GM23338 (cell line): ENCODE measurements at regions not wholly inside any gene's neighbourhood (a gene's known extent, or its start where the extent isn't known, plus 50 kb on each side); places are given as distances from the start of the nearest gene placed in this dataset.

Experiments used
- ATAC-seq: fragments of 200-7000 bp; cut with Tn5 transposase; 3 replicates; pipeline ENCODE4 v1.9.1; 2020
- DNase-seq: peaks from one replicate; pipeline ENCODE4 v3.0.0-alpha.2; 2015; ENCODE audit warnings: low spot score
- H2AFZ ChIP-seq: fragments of 200-600 bp; sonication (generic); 2 replicates; pipeline ENCODE4 v1.8.0; 2016; ENCODE audit warnings: antibody characterized with exemption, mild to moderate bottlenecking, moderate library complexity
- H3F3A ChIP-seq: fragments of 200-600 bp; sonication (generic); replicated peaks from 2 replicates; pipeline ENCODE4 v1.8.0; 2017; ENCODE audit warnings: antibody characterized with exemption, mixed run types, low read depth
- H3K27ac ChIP-seq: fragments of 200-600 bp; sonication (generic); 2 replicates; pipeline ENCODE4 v1.6.1; 2016; ENCODE audit warnings: low read depth
- H3K27me3 ChIP-seq: fragments of 200-600 bp; sonication (generic); 2 replicates; pipeline ENCODE4 v1.8.0; 2016; ENCODE audit warnings: mild to moderate bottlenecking, mixed run types, moderate library complexity; ENCODE audit not compliant: insufficient read depth
- H3K36me3 ChIP-seq: fragments of 200-600 bp; sonication (generic); 2 replicates; pipeline ENCODE4 v1.8.0; 2016; ENCODE audit warnings: mild to moderate bottlenecking; ENCODE audit not compliant: insufficient read depth
- H3K4me1 ChIP-seq: fragments of 200-600 bp; sonication (generic); 2 replicates; pipeline ENCODE4 v1.8.0; 2016; ENCODE audit warnings: mild to moderate bottlenecking, moderate library complexity; ENCODE audit not compliant: insufficient read depth
- H3K4me2 ChIP-seq: fragments of 200-600 bp; sonication (generic); 2 replicates; pipeline ENCODE4 v1.7.1; 2017; ENCODE audit warnings: mixed run types
- H3K4me3 ChIP-seq: fragments of 200-600 bp; sonication (generic); 2 replicates; pipeline ENCODE4 v1.6.1; 2016; ENCODE audit warnings: mixed run types
- H3K79me2 ChIP-seq: fragments of 200-600 bp; sonication (generic); replicated peaks from 2 replicates; pipeline ENCODE4 v1.8.0; 2017; ENCODE audit warnings: mild to moderate bottlenecking; ENCODE audit not compliant: insufficient read depth
- H3K9me2 ChIP-seq: fragments of 200-600 bp; sonication (generic); 2 replicates; pipeline ENCODE4 v1.8.0; 2017; ENCODE audit not compliant: insufficient read depth
- H4K20me1 ChIP-seq: fragments of 200-600 bp; sonication (generic); replicated peaks from 2 replicates; pipeline ENCODE4 v1.8.0; 2017; ENCODE audit warnings: mild to moderate bottlenecking; ENCODE audit not compliant: insufficient read depth
- H3K27ac Mint-ChIP-seq: 2 replicates; pipeline ENCODE4 v1.8.0; 2020; ENCODE audit warnings: inconsistent platforms, mild to moderate bottlenecking, moderate library complexity, mixed read lengths
- H3K27me3 Mint-ChIP-seq: 3 replicates; pipeline ENCODE4 v1.8.0; 2022; ENCODE audit warnings: low read depth, mild to moderate bottlenecking, moderate library complexity, mixed read lengths, inconsistent platforms; ENCODE audit not compliant: insufficient read depth, poor library complexity
- H3K36me3 Mint-ChIP-seq: 3 replicates; pipeline ENCODE4 v1.8.0; 2021; ENCODE audit warnings: low read depth, mild to moderate bottlenecking, inconsistent platforms, moderate library complexity, mixed read lengths
- H3K4me1 Mint-ChIP-seq: 3 replicates; pipeline ENCODE4 v1.8.0; 2020; ENCODE audit warnings: mild to moderate bottlenecking, inconsistent platforms, mixed read lengths
- H3K4me3 Mint-ChIP-seq: 3 replicates; pipeline ENCODE4 v1.8.0; 2021; ENCODE audit warnings: moderate library complexity, mild to moderate bottlenecking, inconsistent platforms, mixed read lengths
- H3K9me3 Mint-ChIP-seq: 3 replicates; pipeline ENCODE4 v1.8.0; 2020; ENCODE audit warnings: moderate library complexity, mild to moderate bottlenecking, inconsistent platforms, mixed read lengths
- CREB1 ChIP-seq: fragments of 250-450 bp; sonication (Bioruptor Pico); IDR thresholded peaks from 2 replicates; pipeline ENCODE4 v1.5.0; 2020; ENCODE audit warnings: low read depth, mild to moderate bottlenecking, moderate library complexity
- EZH2 ChIP-seq: fragments of 200-600 bp; sonication (generic); IDR thresholded peaks from one replicate; pipeline ENCODE4 v1.8.0; 2017; ENCODE audit warnings: antibody characterized with exemption, mild to moderate bottlenecking, low read depth; ENCODE audit not compliant: unreplicated experiment
- EZH2phosphoT487 ChIP-seq: fragments of 200-600 bp; sonication (generic); IDR thresholded peaks from one replicate; pipeline ENCODE4 v1.8.1; 2018; ENCODE audit warnings: antibody characterized with exemption; ENCODE audit not compliant: unreplicated experiment
- ZNF114 ChIP-seq: fragments of 250-450 bp; sonication (Bioruptor Pico); IDR thresholded peaks from 2 replicates; pipeline ENCODE4 v1.5.0; 2020; ENCODE audit warnings: mild to moderate bottlenecking, moderate library complexity
- TF ChIP-seq, protein P1 (sequence below): IDR thresholded peaks from 2 replicates; pipeline ENCODE4 v1.6.1; 2016; ENCODE audit warnings: antibody characterized with exemption
- TF ChIP-seq, protein P2 (sequence below): fragments of 250-450 bp; sonication (Bioruptor Pico); IDR thresholded peaks from 2 replicates; pipeline ENCODE4 v1.5.0; 2020; ENCODE audit warnings: mild to moderate bottlenecking, moderate library complexity
- TF ChIP-seq, protein P3 (sequence below): IDR thresholded peaks from one replicate; pipeline ENCODE4 v1.6.1; 2018; ENCODE audit warnings: antibody characterized with exemption; ENCODE audit not compliant: unreplicated experiment

DNA sequence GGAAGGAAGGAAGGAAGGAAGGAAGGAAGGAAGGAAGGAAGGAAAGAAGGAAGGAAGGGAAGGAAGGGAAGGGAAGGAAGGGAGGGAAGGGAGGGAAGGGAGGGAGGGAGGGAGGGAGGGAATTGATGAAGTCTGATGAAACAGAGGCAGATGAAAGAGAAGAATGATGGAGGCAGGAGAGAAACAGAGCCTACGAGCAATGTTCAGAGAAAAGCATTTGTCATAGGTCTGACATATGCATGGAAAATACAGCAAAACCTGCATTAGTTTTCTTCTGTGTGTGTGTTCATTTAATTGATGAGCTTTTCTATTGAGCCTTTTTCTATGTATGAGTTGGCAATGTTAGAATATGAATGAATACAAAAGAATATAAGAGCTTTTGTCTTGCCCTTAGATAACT lies 343.4 kb downstream of the GXYLT1 start (continued):
- TF ChIP-seq, protein P1, sequence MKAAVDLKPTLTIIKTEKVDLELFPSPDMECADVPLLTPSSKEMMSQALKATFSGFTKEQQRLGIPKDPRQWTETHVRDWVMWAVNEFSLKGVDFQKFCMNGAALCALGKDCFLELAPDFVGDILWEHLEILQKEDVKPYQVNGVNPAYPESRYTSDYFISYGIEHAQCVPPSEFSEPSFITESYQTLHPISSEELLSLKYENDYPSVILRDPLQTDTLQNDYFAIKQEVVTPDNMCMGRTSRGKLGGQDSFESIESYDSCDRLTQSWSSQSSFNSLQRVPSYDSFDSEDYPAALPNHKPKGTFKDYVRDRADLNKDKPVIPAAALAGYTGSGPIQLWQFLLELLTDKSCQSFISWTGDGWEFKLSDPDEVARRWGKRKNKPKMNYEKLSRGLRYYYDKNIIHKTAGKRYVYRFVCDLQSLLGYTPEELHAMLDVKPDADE = no peak
- TF ChIP-seq, protein P2, sequence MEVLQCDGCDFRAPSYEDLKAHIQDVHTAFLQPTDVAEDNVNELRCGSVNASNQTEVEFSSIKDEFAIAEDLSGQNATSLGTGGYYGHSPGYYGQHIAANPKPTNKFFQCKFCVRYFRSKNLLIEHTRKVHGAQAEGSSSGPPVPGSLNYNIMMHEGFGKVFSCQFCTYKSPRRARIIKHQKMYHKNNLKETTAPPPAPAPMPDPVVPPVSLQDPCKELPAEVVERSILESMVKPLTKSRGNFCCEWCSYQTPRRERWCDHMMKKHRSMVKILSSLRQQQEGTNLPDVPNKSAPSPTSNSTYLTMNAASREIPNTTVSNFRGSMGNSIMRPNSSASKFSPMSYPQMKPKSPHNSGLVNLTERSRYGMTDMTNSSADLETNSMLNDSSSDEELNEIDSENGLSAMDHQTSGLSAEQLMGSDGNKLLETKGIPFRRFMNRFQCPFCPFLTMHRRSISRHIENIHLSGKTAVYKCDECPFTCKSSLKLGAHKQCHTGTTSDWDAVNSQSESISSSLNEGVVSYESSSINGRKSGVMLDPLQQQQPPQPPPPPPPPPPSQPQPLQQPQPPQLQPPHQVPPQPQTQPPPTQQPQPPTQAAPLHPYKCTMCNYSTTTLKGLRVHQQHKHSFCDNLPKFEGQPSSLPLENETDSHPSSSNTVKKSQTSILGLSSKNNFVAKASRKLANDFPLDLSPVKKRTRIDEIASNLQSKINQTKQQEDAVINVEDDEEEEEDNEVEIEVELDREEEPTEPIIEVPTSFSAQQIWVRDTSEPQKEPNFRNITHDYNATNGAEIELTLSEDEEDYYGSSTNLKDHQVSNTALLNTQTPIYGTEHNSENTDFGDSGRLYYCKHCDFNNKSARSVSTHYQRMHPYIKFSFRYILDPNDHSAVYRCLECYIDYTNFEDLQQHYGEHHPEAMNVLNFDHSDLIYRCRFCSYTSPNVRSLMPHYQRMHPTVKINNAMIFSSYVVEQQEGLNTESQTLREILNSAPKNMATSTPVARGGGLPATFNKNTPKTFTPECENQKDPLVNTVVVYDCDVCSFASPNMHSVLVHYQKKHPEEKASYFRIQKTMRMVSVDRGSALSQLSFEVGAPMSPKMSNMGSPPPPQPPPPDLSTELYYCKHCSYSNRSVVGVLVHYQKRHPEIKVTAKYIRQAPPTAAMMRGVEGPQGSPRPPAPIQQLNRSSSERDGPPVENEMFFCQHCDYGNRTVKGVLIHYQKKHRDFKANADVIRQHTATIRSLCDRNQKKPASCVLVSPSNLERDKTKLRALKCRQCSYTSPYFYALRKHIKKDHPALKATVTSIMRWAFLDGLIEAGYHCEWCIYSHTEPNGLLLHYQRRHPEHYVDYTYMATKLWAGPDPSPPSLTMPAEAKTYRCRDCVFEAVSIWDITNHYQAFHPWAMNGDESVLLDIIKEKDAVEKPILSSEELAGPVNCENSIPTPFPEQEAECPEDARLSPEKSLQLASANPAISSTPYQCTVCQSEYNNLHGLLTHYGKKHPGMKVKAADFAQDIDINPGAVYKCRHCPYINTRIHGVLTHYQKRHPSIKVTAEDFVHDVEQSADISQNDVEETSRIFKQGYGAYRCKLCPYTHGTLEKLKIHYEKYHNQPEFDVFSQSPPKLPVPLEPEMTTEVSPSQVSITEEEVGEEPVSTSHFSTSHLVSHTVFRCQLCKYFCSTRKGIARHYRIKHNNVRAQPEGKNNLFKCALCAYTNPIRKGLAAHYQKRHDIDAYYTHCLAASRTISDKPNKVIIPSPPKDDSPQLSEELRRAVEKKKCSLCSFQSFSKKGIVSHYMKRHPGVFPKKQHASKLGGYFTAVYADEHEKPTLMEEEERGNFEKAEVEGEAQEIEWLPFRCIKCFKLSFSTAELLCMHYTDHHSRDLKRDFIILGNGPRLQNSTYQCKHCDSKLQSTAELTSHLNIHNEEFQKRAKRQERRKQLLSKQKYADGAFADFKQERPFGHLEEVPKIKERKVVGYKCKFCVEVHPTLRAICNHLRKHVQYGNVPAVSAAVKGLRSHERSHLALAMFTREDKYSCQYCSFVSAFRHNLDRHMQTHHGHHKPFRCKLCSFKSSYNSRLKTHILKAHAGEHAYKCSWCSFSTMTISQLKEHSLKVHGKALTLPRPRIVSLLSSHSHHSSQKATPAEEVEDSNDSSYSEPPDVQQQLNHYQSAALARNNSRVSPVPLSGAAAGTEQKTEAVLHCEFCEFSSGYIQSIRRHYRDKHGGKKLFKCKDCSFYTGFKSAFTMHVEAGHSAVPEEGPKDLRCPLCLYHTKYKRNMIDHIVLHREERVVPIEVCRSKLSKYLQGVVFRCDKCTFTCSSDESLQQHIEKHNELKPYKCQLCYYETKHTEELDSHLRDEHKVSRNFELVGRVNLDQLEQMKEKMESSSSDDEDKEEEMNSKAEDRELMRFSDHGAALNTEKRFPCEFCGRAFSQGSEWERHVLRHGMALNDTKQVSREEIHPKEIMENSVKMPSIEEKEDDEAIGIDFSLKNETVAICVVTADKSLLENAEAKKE (CRISPR knock-in tag) = no peak
- no peak for TF ChIP-seq EZH2

DNA sequence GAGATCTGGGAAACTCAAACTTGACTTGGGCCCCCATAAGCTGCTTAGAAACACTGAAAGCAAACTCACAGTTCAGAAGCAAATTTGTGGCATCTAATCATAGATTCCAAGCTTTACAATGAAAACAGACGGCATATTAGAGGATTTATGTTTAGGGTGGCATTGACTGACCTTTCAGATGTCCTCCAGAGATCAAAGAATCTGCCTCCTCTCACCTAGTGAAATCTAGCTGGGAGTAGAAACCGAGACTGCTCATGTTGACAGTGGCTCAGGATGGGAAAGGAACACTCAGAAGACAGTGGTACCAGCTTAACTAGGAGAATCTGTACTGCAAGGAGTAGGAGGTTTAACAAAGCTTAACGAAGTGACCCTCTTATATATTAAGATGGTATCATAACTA lies 345.0 kb downstream of the GXYLT1 start:
- DNase-seq = no peak
- H3K36me3 ChIP-seq = no peaks in the 10 kb centered on the region
- H3K4me3 Mint-ChIP-seq = no peak overlapping the region
- no peaks in the 10 kb centered on the region for H3K27me3 ChIP-seq
- H2AFZ ChIP-seq = no peak overlapping the region
- no peak overlapping the region for H3K4me2 ChIP-seq
- H3K27me3 Mint-ChIP-seq = no peaks in the 10 kb centered on the region
- TF ChIP-seq EZH2phosphoT487 (no peak), ZNF114 (no peak), CREB1 (CRISPR knock-in tag) (no peak)
- TF ChIP-seq, protein P1 = no peak
- TF ChIP-seq, protein P3, sequence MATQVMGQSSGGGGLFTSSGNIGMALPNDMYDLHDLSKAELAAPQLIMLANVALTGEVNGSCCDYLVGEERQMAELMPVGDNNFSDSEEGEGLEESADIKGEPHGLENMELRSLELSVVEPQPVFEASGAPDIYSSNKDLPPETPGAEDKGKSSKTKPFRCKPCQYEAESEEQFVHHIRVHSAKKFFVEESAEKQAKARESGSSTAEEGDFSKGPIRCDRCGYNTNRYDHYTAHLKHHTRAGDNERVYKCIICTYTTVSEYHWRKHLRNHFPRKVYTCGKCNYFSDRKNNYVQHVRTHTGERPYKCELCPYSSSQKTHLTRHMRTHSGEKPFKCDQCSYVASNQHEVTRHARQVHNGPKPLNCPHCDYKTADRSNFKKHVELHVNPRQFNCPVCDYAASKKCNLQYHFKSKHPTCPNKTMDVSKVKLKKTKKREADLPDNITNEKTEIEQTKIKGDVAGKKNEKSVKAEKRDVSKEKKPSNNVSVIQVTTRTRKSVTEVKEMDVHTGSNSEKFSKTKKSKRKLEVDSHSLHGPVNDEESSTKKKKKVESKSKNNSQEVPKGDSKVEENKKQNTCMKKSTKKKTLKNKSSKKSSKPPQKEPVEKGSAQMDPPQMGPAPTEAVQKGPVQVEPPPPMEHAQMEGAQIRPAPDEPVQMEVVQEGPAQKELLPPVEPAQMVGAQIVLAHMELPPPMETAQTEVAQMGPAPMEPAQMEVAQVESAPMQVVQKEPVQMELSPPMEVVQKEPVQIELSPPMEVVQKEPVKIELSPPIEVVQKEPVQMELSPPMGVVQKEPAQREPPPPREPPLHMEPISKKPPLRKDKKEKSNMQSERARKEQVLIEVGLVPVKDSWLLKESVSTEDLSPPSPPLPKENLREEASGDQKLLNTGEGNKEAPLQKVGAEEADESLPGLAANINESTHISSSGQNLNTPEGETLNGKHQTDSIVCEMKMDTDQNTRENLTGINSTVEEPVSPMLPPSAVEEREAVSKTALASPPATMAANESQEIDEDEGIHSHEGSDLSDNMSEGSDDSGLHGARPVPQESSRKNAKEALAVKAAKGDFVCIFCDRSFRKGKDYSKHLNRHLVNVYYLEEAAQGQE = no peak
- H3K4me1 ChIP-seq = no peaks in the 10 kb centered on the region
- H3K4me3 ChIP-seq = no peak overlapping the region
- H3K9me3 Mint-ChIP-seq = no peaks in the 10 kb centered on the region
- no peak overlapping the region for H3K27ac Mint-ChIP-seq
- H3K4me1 Mint-ChIP-seq = no peaks in the 10 kb centered on the region
- no peaks in the 10 kb centered on the region for H3K9me2 ChIP-seq
- no peaks in the 10 kb centered on the region for H3K36me3 Mint-ChIP-seq
- no peak for ATAC-seq
- no peaks in the 10 kb centered on the region for H4K20me1 ChIP-seq
- no peaks in the 10 kb centered on the region for H3K79me2 ChIP-seq
- H3F3A ChIP-seq = no peaks in the 10 kb centered on the region
- no peak overlapping the region for H3K27ac ChIP-seq
